ENCODE measurements at regions not wholly inside any gene's neighbourhood (a gene's known extent, or its start where the extent isn't known, plus 50 kb on each side); places are given as distances from the start of the nearest gene placed in this dataset.

DNA sequence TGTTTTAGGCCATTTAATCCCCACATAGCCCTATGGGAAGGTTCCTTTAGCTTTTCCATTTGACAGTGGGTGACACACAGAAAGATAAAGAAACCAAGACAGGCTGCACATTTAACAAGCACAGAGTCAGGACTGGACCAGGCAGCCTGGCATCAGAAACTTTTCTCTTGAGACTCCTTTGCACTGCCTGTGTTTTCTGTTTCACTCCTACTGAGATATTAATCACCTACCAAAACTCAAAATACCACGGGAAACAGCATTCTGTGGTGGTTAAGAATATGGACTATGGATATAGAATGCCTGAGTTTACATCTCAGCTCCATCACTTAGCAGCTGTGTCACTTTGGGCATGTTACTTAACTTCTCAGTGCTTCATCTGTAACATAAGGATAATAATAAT lies 73.3 kb downstream of the CTAGE1 start:
- Mint-ChIP-seq H3K36me3 (ENCODE audit: low read depth) (no peaks in the 10 kb centered on the region), H3K9me3 (ENCODE audit: low read depth) (no peaks in the 10 kb centered on the region), H3K27me3 (ENCODE audit: low read depth) (peaks cover 3% of the 10 kb centered on the region), H3K4me3 (ENCODE audit: unreplicated experiment) (no peak overlapping the region), H3K27ac (ENCODE audit: unreplicated experiment) (no peak overlapping the region), H3K4me1 (ENCODE audit: low read depth) (peaks cover 35% of the 10 kb centered on the region)
- TF ChIP-seq, protein P1, sequence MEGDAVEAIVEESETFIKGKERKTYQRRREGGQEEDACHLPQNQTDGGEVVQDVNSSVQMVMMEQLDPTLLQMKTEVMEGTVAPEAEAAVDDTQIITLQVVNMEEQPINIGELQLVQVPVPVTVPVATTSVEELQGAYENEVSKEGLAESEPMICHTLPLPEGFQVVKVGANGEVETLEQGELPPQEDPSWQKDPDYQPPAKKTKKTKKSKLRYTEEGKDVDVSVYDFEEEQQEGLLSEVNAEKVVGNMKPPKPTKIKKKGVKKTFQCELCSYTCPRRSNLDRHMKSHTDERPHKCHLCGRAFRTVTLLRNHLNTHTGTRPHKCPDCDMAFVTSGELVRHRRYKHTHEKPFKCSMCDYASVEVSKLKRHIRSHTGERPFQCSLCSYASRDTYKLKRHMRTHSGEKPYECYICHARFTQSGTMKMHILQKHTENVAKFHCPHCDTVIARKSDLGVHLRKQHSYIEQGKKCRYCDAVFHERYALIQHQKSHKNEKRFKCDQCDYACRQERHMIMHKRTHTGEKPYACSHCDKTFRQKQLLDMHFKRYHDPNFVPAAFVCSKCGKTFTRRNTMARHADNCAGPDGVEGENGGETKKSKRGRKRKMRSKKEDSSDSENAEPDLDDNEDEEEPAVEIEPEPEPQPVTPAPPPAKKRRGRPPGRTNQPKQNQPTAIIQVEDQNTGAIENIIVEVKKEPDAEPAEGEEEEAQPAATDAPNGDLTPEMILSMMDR (IDR thresholded peaks at IDR 0.05), result no peak
- no peak for DNase-seq (ENCODE audit: low spot score)

DNA sequence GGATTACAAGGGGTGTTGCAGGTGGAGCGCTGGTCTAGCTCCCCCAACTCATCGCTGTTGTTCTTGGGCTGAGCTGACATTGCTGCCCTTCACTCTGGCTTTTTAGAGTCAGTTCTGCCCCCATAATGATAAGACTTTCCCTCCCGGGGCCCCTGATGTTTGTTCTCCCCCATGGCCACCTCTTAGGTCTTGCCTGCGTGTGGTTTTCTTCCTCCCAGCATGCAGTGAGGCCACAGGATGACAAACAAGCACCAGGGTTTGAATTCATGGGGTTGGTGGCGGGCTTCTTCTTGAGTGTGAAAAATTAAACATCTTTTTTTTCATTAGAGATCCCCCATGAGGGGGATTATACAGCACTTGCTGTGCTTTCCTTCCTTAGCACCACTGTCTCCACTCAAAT lies 74.1 kb downstream of the CTAGE1 start:
- Mint-ChIP-seq H3K27ac (ENCODE audit: unreplicated experiment) (no peak overlapping the region), H3K4me3 (ENCODE audit: unreplicated experiment) (no peak overlapping the region), H3K9me3 (ENCODE audit: low read depth) (no peaks in the 10 kb centered on the region), H3K27me3 (ENCODE audit: low read depth) (peaks cover 6% of the 10 kb centered on the region), H3K4me1 (ENCODE audit: low read depth) (peaks cover 28% of the 10 kb centered on the region), H3K36me3 (ENCODE audit: low read depth) (no peaks in the 10 kb centered on the region)
- DNase-seq (ENCODE audit: low spot score), result no peak
- TF ChIP-seq, protein P1 (IDR thresholded peaks at IDR 0.05), result no peak

GRCh38 chr18:22342625-22343024 lies 75.1 kb downstream of the CTAGE1 start:
- peaks cover 27% of the 10 kb centered on the region for H3K4me1 Mint-ChIP-seq (ENCODE audit: low read depth)

GRCh38 chr18:22340331-22340730 lies 77.4 kb downstream of the CTAGE1 start:
- H3K27me3 Mint-ChIP-seq (ENCODE audit: low read depth), result peaks cover 17% of the 10 kb centered on the region
- DNase-seq (ENCODE audit: low spot score), result no peak
- H3K36me3 Mint-ChIP-seq (ENCODE audit: low read depth), result no peaks in the 10 kb centered on the region
- H3K27ac Mint-ChIP-seq (ENCODE audit: unreplicated experiment), result no peak overlapping the region
- H3K4me3 Mint-ChIP-seq (ENCODE audit: unreplicated experiment), result no peak overlapping the region
- TF ChIP-seq, protein P1 (IDR thresholded peaks at IDR 0.05), result no peak
- H3K9me3 Mint-ChIP-seq (ENCODE audit: low read depth), result no peaks in the 10 kb centered on the region
- H3K4me1 Mint-ChIP-seq (ENCODE audit: low read depth), result peaks cover 21% of the 10 kb centered on the region

More at GRCh38 chr18:22342625-22343024, 75.1 kb downstream of the CTAGE1 start:
- no peak for DNase-seq (ENCODE audit: low spot score)
- Mint-ChIP-seq H3K4me3 (ENCODE audit: unreplicated experiment) (no peak overlapping the region), H3K27me3 (ENCODE audit: low read depth) (peaks cover 13% of the 10 kb centered on the region), H3K27ac (ENCODE audit: unreplicated experiment) (no peak overlapping the region), H3K9me3 (ENCODE audit: low read depth) (no peaks in the 10 kb centered on the region), H3K36me3 (ENCODE audit: low read depth) (no peaks in the 10 kb centered on the region)
- TF ChIP-seq, protein P1 (IDR thresholded peaks at IDR 0.05), result no peak

- Mint-ChIP-seq H3K36me3 (ENCODE audit: low read depth) (no peaks in the 10 kb centered on the region), H3K4me3 (ENCODE audit: unreplicated experiment) (no peak overlapping the region), H3K27me3 (ENCODE audit: low read depth) (peaks cover 17% of the 10 kb centered on the region), H3K9me3 (ENCODE audit: low read depth) (no peaks in the 10 kb centered on the region), H3K4me1 (ENCODE audit: low read depth) (peaks cover 20% of the 10 kb centered on the region), H3K27ac (ENCODE audit: unreplicated experiment) (no peak overlapping the region)
- no peak for DNase-seq (ENCODE audit: low spot score)
- TF ChIP-seq, protein P1 (IDR thresholded peaks at IDR 0.05), result no peak
These were observed 77.8 kb downstream of the CTAGE1 start for GRCh38 chr18:22339913-22340312.
